GM06990 (cell line): ENCODE measurements at regions not wholly inside any gene's neighbourhood (a gene's known extent, or its start where the extent isn't known, plus 50 kb on each side); places are given as distances from the start of the nearest gene placed in this dataset.

Experiments used
- DNase-seq: peaks from one replicate; pipeline ENCODE4 v3.0.0-alpha.2; 2011; ENCODE audit not compliant: insufficient read length; ENCODE audit errors: extremely low read depth
- H3K27me3 ChIP-seq: replicated peaks from 2 replicates; pipeline ENCODE4 v1.6.0; 2011; ENCODE audit warnings: low read length; ENCODE audit not compliant: control insufficient read depth, insufficient read depth
- H3K36me3 ChIP-seq: 2 replicates; pipeline ENCODE4 v1.5.1; 2011; ENCODE audit warnings: low read length; ENCODE audit not compliant: control insufficient read depth, insufficient read depth
- H3K4me3 ChIP-seq: replicated peaks from 2 replicates; pipeline ENCODE4 v1.5.1; 2011; ENCODE audit warnings: low read depth, mild to moderate bottlenecking, control low read depth, low read length
- CTCF ChIP-seq: IDR thresholded peaks from 2 replicates; pipeline ENCODE4 v1.5.1; 2011; ENCODE audit warnings: low read length, control low read depth, mild to moderate bottlenecking, inconsistent platforms; ENCODE audit not compliant: insufficient read depth, poor library complexity, severe bottlenecking

- H3K27me3 ChIP-seq = no peaks in the 10 kb centered on the region
- no peak for DNase-seq
- no peak for TF ChIP-seq CTCF
- no peaks in the 10 kb centered on the region for H3K36me3 ChIP-seq
- H3K4me3 ChIP-seq = no peak overlapping the region
Measured at GRCh38 chr3:106228271-106228670, 359.5 kb upstream of the CBLB start.

GRCh38 chr3:106229495-106230278 is 360.9 kb upstream of the CBLB start:
- Histone ChIP-seq H3K4me3 (no peak overlapping the region), H3K27me3 (no peaks in the 10 kb centered on the region), H3K36me3 (no peaks in the 10 kb centered on the region)
- no peak for TF ChIP-seq CTCF
- no peak for DNase-seq

GRCh38 chr3:106231086-106231485 is 362.3 kb upstream of the CBLB start:
- no peak for DNase-seq
- no peak for TF ChIP-seq CTCF
- H3K4me3 ChIP-seq = no peak overlapping the region
- no peaks in the 10 kb centered on the region for H3K27me3 ChIP-seq
- no peaks in the 10 kb centered on the region for H3K36me3 ChIP-seq

- no peak for TF ChIP-seq CTCF
- no peak for DNase-seq
- H3K4me3 ChIP-seq = no peak overlapping the region
- H3K36me3 ChIP-seq = no peaks in the 10 kb centered on the region
- H3K27me3 ChIP-seq = no peaks in the 10 kb centered on the region
Measured at GRCh38 chr3:106232956-106233355, 364.1 kb upstream of the CBLB start.

GRCh38 chr3:106239195-106239697 is 370.4 kb upstream of the CBLB start:
- no peaks in the 10 kb centered on the region for H3K36me3 ChIP-seq
- TF ChIP-seq CTCF = no peak
- DNase-seq = no peak
- no peaks in the 10 kb centered on the region for H3K27me3 ChIP-seq
- H3K4me3 ChIP-seq = no peak overlapping the region
